ENCODE measurements at regions not wholly inside any gene's neighbourhood (a gene's known extent, or its start where the extent isn't known, plus 50 kb on each side); places are given as distances from the start of the nearest gene placed in this dataset.

GRCh38 chr1:240672132-240672811 is 60.3 kb upstream of the GREM2 start:
- intact Hi-C loops (cut with DNase I; ENCODE audit: low total_unique reads) = no loop called here
- H3K9me3 ChIP-seq = peaks cover 0 to 4% (median 0%) of the 10 kb centered on the region in 8 donors
- no peaks in the 10 kb centered on the region for H3K4me1 ChIP-seq
- no peaks in the 10 kb centered on the region for H3K36me3 ChIP-seq
- no peak overlapping the region for H3K27ac ChIP-seq
- no peak overlapping the region for H3K4me3 ChIP-seq
- DNase-seq = no peak
- H3K27me3 ChIP-seq (replicated peaks in 1 of 7) = no peaks in the 10 kb centered on the region
- TF ChIP-seq POLR2AphosphoS5 (IDR thresholded peaks at IDR 0.05) = no peak
- no peak for TF ChIP-seq POLR2A (IDR thresholded peaks at IDR 0.05)
- no peak for TF ChIP-seq CTCF (IDR thresholded peaks at IDR 0.05 in 8 of 11, conservative IDR thresholded peaks at IDR 0.05 in 3 of 11)
- WGBS, 5 donors = 54 to 81% (median 62%) methylated on average over 2 of the region's 2 CpGs

GRCh38 chr1:240667351-240667750 is 55.4 kb upstream of the GREM2 start:
- Histone ChIP-seq H3K4me3 (no peak overlapping the region), H3K27me3 (replicated peaks in 1 of 7) (no peaks in the 10 kb centered on the region), H3K9me3 (peaks cover 0 to 4% (median 0%) of the 10 kb centered on the region in 8 donors), H3K36me3 (no peaks in the 10 kb centered on the region), H3K4me1 (no peaks in the 10 kb centered on the region), H3K27ac (no peak overlapping the region)
- TF ChIP-seq POLR2AphosphoS5 (IDR thresholded peaks at IDR 0.05) (no peak), CTCF (IDR thresholded peaks at IDR 0.05 in 8 of 11, conservative IDR thresholded peaks at IDR 0.05 in 3 of 11) (no peak), POLR2A (IDR thresholded peaks at IDR 0.05) (no peak)
- WGBS, 5 donors = 77 to 89% (median 83%) methylated on average over 3 of the region's 3 CpGs
- no peak for DNase-seq
- intact Hi-C loops (cut with DNase I; ENCODE audit: low total_unique reads) = no loop called here

- Histone ChIP-seq H3K4me3 (no peak overlapping the region), H3K27me3 (replicated peaks in 1 of 7) (no peaks in the 10 kb centered on the region), H3K4me1 (no peaks in the 10 kb centered on the region), H3K9me3 (peaks cover 0 to 4% (median 0%) of the 10 kb centered on the region in 8 donors), H3K27ac (no peak overlapping the region), H3K36me3 (no peaks in the 10 kb centered on the region)
- 67 to 77% (median 69%) methylated on average over 9 of the region's 9 CpGs for WGBS, 5 donors
- TF ChIP-seq POLR2A (IDR thresholded peaks at IDR 0.05) (no peak), CTCF (IDR thresholded peaks at IDR 0.05 in 8 of 11, conservative IDR thresholded peaks at IDR 0.05 in 3 of 11) (no peak), POLR2AphosphoS5 (IDR thresholded peaks at IDR 0.05) (no peak)
- no peak for DNase-seq
- intact Hi-C loops (cut with DNase I; ENCODE audit: low total_unique reads) = no loop called here
Observed at GRCh38 chr1:240666568-240667198, 54.7 kb upstream of the GREM2 start.

- H3K36me3 ChIP-seq = no peaks in the 10 kb centered on the region
Observed at GRCh38 chr1:240663169-240663879, 51.4 kb upstream of the GREM2 start.

More at GRCh38 chr1:240663169-240663879, 51.4 kb upstream of the GREM2 start:
- no peak for DNase-seq
- no peak overlapping the region for H3K27ac ChIP-seq
- 85 to 96% (median 88%) methylated on average over 1 of the region's 1 CpG for WGBS, 5 donors
- H3K4me3 ChIP-seq = no peak overlapping the region
- no peaks in the 10 kb centered on the region for H3K27me3 ChIP-seq (replicated peaks in 1 of 7)
- TF ChIP-seq POLR2A (IDR thresholded peaks at IDR 0.05) = no peak
- TF ChIP-seq CTCF (IDR thresholded peaks at IDR 0.05 in 8 of 11, conservative IDR thresholded peaks at IDR 0.05 in 3 of 11) = no peak
- no peak for TF ChIP-seq POLR2AphosphoS5 (IDR thresholded peaks at IDR 0.05)
- intact Hi-C loops (cut with DNase I; ENCODE audit: low total_unique reads) = no loop called here
- no peaks in the 10 kb centered on the region for H3K9me3 ChIP-seq
- H3K4me1 ChIP-seq = no peaks in the 10 kb centered on the region
